ENCODE measurements at regions not wholly inside any gene's neighbourhood (a gene's known extent, or its start where the extent isn't known, plus 50 kb on each side); places are given as distances from the start of the nearest gene placed in this dataset.

GRCh38 chr13:108037348-108037747, 178.0 kb downstream of the LIG4 start:
- no peak for TF ChIP-seq TOX (CRISPR knock-in tag; IDR thresholded peaks at IDR 0.05; ENCODE audit: borderline replicate concordance)
- TF ChIP-seq PPARA (CRISPR knock-in tag; IDR thresholded peaks at IDR 0.05; ENCODE audit: borderline replicate concordance) = no peak
- TF ChIP-seq CSRNP3 (CRISPR knock-in tag; IDR thresholded peaks at IDR 0.05) = no peak
- no peak for ATAC-seq

- TF ChIP-seq ZFP30 (CRISPR knock-in tag; IDR thresholded peaks at IDR 0.05) (no peak), PATZ1 (CRISPR knock-in tag; IDR thresholded peaks at IDR 0.05; ENCODE audit: borderline replicate concordance) (no peak), RARB (CRISPR knock-in tag; IDR thresholded peaks at IDR 0.05) (no peak), ZNF8 (CRISPR knock-in tag; IDR thresholded peaks at IDR 0.05) (no peak), OSR1 (CRISPR knock-in tag; IDR thresholded peaks at IDR 0.05) (no peak), ZNF565 (CRISPR knock-in tag; conservative IDR thresholded peaks at IDR 0.05; ENCODE audit: low read depth) (no peak), ARNTL (CRISPR knock-in tag; IDR thresholded peaks at IDR 0.05; ENCODE audit: borderline replicate concordance, low read depth) (no peak), ZNF70 (CRISPR knock-in tag; IDR thresholded peaks at IDR 0.05) (no peak), TSHZ2 (CRISPR knock-in tag; IDR thresholded peaks at IDR 0.05) (no peak), PPARA (CRISPR knock-in tag; IDR thresholded peaks at IDR 0.05; ENCODE audit: borderline replicate concordance) (no peak), ISL1 (CRISPR knock-in tag; IDR thresholded peaks at IDR 0.05) (no peak), GLIS3 (CRISPR knock-in tag; IDR thresholded peaks at IDR 0.05) (no peak), BACH2 (CRISPR knock-in tag; IDR thresholded peaks at IDR 0.05; ENCODE audit: borderline replicate concordance) (no peak)
- no peak for ATAC-seq
Measured at GRCh38 chr13:108036411-108036932, 178.9 kb downstream of the LIG4 start.

- TF ChIP-seq ZNF565 (CRISPR knock-in tag; conservative IDR thresholded peaks at IDR 0.05; ENCODE audit: low read depth) (no peak), TSHZ2 (CRISPR knock-in tag; IDR thresholded peaks at IDR 0.05) (no peak), TOX (CRISPR knock-in tag; IDR thresholded peaks at IDR 0.05; ENCODE audit: borderline replicate concordance) (no peak), POU6F1 (CRISPR knock-in tag; IDR thresholded peaks at IDR 0.05; ENCODE audit: borderline replicate concordance, low read depth) (no peak), ISL1 (CRISPR knock-in tag; IDR thresholded peaks at IDR 0.05) (no peak), ZNF70 (CRISPR knock-in tag; IDR thresholded peaks at IDR 0.05) (no peak), RARB (CRISPR knock-in tag; IDR thresholded peaks at IDR 0.05) (no peak), ESRRG (CRISPR knock-in tag; IDR thresholded peaks at IDR 0.05) (no peak), ZFP30 (CRISPR knock-in tag; IDR thresholded peaks at IDR 0.05) (no peak), CREB5 (CRISPR knock-in tag; IDR thresholded peaks at IDR 0.05; ENCODE audit: low read depth) (no peak), OSR1 (CRISPR knock-in tag; IDR thresholded peaks at IDR 0.05) (no peak), ZNF8 (CRISPR knock-in tag; IDR thresholded peaks at IDR 0.05) (no peak), TCF4 (CRISPR knock-in tag; IDR thresholded peaks at IDR 0.05; ENCODE audit: borderline replicate concordance) (no peak)
- ATAC-seq = no peak
Measured at GRCh38 chr13:108034909-108035410, 180.4 kb downstream of the LIG4 start.
